OCI-LY1 (cell line): ENCODE measurements at regions not wholly inside any gene's neighbourhood (a gene's known extent, or its start where the extent isn't known, plus 50 kb on each side); places are given as distances from the start of the nearest gene placed in this dataset.

Experiments used
- EZH2 ChIP-seq: fragments of 200-600 bp; sonication (generic), shearing (Covaris generic); IDR thresholded peaks from 2 replicates; pipeline ENCODE4 v1.8.0; 2017; ENCODE audit warnings: borderline replicate concordance, mixed run types, mild to moderate bottlenecking, antibody characterized with exemption, low read length, moderate library complexity, mixed read lengths
- TF ChIP-seq, protein P1 (sequence below): fragments of 200-600 bp; sonication (generic), shearing (Covaris generic); IDR thresholded peaks from 2 replicates; pipeline ENCODE4 v1.5.1; 2017; ENCODE audit warnings: mild to moderate bottlenecking, antibody characterized with exemption, low read length, moderate library complexity, mixed read lengths

DNA sequence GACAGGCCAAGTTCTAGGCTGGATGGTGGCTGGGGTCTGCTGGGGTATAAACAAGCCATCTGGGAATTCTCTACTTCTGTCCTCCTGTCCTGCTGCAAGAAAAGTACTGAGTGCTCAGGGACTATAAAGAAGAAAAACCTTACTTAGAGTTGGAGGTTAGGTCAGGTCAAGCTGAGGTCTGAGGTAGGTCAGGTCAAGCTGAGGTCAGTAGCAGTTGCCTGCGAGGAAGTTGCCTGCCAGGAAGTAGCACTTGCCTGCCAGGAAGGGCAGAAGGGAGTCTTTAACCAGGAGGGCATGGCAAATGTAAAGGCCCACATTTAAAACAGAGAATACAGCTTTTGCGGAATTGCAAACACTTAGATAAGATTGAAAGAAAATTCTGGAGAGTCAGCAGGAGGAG is 51.3 kb upstream of the PRLR start:
- TF ChIP-seq, protein P1, sequence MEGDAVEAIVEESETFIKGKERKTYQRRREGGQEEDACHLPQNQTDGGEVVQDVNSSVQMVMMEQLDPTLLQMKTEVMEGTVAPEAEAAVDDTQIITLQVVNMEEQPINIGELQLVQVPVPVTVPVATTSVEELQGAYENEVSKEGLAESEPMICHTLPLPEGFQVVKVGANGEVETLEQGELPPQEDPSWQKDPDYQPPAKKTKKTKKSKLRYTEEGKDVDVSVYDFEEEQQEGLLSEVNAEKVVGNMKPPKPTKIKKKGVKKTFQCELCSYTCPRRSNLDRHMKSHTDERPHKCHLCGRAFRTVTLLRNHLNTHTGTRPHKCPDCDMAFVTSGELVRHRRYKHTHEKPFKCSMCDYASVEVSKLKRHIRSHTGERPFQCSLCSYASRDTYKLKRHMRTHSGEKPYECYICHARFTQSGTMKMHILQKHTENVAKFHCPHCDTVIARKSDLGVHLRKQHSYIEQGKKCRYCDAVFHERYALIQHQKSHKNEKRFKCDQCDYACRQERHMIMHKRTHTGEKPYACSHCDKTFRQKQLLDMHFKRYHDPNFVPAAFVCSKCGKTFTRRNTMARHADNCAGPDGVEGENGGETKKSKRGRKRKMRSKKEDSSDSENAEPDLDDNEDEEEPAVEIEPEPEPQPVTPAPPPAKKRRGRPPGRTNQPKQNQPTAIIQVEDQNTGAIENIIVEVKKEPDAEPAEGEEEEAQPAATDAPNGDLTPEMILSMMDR = no peak
- no peak for TF ChIP-seq EZH2
